Activated CD8-positive, alpha-beta T cell treated with anti-CD3 and anti-CD28 coated beads for 36 hours (primary cell): ENCODE measurements at regions not wholly inside any gene's neighbourhood (a gene's known extent, or its start where the extent isn't known, plus 50 kb on each side); places are given as distances from the start of the nearest gene placed in this dataset.
A peak's percentile ranks its signal among the peaks of the same experiment; 100 is the strongest.

Source experiments
- ATAC-seq: fragments of 200-7000 bp; cut with Tn5 transposase; one replicate; pipeline ENCODE4 v1.10.0; 2021; ENCODE audit warnings: mild to moderate bottlenecking, moderate library complexity
- CTCF ChIA-PET: fragments of 350-600 bp; sonication (Branson Sonifier 250); formaldehyde crosslinking; loops from one replicate; lab custom pipeline; 2021; ENCODE audit warnings: antibody characterized with exemption; lab: Charles Lee
- POLR2A ChIA-PET: fragments of 350-600 bp; sonication (Branson Sonifier 250); formaldehyde crosslinking; loops from one replicate; lab custom pipeline; 2021; ENCODE audit warnings: antibody characterized with exemption; lab: Charles Lee
- DNase-seq: peaks from one replicate; pipeline ENCODE4 v3.0.0-alpha.2; 2020
- H3K27ac Mint-ChIP-seq: one replicate; pipeline ENCODE4 v1.8.0; 2021; ENCODE audit warnings: mild to moderate bottlenecking, mixed read lengths
- H3K27me3 Mint-ChIP-seq: one replicate; pipeline ENCODE4 v1.8.0; 2021; ENCODE audit warnings: mixed read lengths
- H3K36me3 Mint-ChIP-seq: one replicate; pipeline ENCODE4 v1.8.0; 2021; ENCODE audit warnings: low read depth, mixed read lengths
- H3K4me1 Mint-ChIP-seq: one replicate; pipeline ENCODE4 v1.8.0; 2021; ENCODE audit warnings: low read depth, mixed read lengths
- H3K4me3 Mint-ChIP-seq: one replicate; pipeline ENCODE4 v1.8.0; 2021; ENCODE audit warnings: mild to moderate bottlenecking, moderate library complexity, mixed read lengths
- H3K9me3 Mint-ChIP-seq: one replicate; pipeline ENCODE4 v1.8.0; 2021; ENCODE audit warnings: mixed read lengths
- intact Hi-C: fragments of 100-400 bp; cut with micrococcal nuclease; formaldehyde crosslinking; loops from one replicate; pipeline ENCODE4 v1.10.0; 2022
- TF ChIP-seq, protein P1 (sequence below): fragments of 200-600 bp; IDR thresholded peaks from one replicate; pipeline ENCODE4 v1.8.0; 2022; ENCODE audit warnings: antibody characterized with exemption, mild to moderate bottlenecking

DNA sequence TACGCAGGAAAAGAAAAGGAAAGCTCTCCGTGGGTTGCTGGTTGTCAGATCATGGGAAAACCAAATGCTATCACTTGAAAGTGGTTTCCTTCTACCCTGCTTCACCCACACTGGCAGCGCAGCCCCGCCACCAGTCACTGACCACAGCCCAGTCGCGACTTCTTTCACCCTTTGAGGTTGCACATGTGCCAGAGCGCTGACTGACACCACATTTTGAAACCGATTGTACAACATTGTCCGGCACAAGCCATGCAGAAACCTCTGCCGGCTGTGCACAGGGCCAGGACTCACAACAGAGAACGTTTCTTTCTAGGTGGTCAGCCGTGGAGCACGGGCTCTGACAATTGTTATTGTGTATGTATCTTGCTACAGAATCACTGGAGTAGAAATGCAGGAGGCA is 827.2 kb upstream of the POU3F3 start:
- CTCF ChIA-PET: no interaction called here
- intact Hi-C loops: no loop called here
- Mint-ChIP-seq H3K27me3 (no peaks in the 10 kb centered on the region), H3K36me3 (no peaks in the 10 kb centered on the region), H3K27ac (no peak overlapping the region), H3K9me3 (no peaks in the 10 kb centered on the region), H3K4me1 (no peaks in the 10 kb centered on the region), H3K4me3 (no peak overlapping the region)
- no peak for ATAC-seq
- TF ChIP-seq, protein P1, sequence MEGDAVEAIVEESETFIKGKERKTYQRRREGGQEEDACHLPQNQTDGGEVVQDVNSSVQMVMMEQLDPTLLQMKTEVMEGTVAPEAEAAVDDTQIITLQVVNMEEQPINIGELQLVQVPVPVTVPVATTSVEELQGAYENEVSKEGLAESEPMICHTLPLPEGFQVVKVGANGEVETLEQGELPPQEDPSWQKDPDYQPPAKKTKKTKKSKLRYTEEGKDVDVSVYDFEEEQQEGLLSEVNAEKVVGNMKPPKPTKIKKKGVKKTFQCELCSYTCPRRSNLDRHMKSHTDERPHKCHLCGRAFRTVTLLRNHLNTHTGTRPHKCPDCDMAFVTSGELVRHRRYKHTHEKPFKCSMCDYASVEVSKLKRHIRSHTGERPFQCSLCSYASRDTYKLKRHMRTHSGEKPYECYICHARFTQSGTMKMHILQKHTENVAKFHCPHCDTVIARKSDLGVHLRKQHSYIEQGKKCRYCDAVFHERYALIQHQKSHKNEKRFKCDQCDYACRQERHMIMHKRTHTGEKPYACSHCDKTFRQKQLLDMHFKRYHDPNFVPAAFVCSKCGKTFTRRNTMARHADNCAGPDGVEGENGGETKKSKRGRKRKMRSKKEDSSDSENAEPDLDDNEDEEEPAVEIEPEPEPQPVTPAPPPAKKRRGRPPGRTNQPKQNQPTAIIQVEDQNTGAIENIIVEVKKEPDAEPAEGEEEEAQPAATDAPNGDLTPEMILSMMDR: no peak
- no peak for DNase-seq
- POLR2A ChIA-PET: no interaction called here

DNA sequence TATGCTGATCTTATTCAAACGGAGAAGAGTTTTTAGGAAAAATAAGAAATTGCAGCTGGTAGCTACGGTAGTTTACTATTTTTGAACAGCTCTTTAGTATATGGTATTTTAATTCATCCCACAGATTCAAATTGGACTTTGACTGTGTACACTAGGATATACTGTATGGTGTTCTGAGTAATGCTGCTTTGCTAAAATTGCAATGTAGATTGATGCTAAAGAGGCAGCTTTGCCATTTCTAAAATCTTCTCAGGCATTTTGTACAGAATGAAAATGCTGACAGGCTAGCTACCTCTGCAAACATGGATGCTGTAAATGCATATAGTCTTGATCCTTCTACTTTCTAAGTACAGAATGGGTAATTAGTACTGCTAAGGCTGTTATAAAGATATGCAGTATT is 826.6 kb upstream of the POU3F3 start:
- no peaks in the 10 kb centered on the region for H3K27me3 Mint-ChIP-seq
- H3K4me1 Mint-ChIP-seq: no peaks in the 10 kb centered on the region
- no peak overlapping the region for H3K4me3 Mint-ChIP-seq
- no peak overlapping the region for H3K27ac Mint-ChIP-seq
- ChIA-PET CTCF (no interaction called here), POLR2A (no interaction called here)
- TF ChIP-seq, protein P1: no peak
- H3K36me3 Mint-ChIP-seq: no peaks in the 10 kb centered on the region
- intact Hi-C loops: no loop called here
- no peak for DNase-seq
- no peaks in the 10 kb centered on the region for H3K9me3 Mint-ChIP-seq
- ATAC-seq: no peak

DNA sequence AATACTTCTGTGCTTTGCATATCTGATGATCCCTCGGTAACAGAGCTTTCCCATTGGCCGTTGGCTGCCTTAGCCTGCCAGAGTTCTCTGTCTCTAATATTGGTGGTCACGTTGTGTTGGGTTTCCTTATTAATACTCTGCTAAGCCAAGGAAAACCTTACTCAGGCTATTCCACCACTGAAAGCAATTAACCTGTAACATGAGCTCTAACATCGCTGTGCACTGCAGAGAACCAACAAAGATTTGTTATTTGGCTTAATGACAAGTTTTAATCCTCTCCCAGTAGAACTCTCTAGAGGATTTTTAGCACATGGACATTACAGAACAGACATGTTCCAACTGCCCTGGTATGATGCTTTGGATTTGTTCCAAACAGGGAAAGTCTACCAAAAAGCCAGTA is 825.9 kb upstream of the POU3F3 start:
- POLR2A ChIA-PET: no interaction called here
- Mint-ChIP-seq H3K4me3 (no peak overlapping the region), H3K27me3 (no peaks in the 10 kb centered on the region), H3K36me3 (no peaks in the 10 kb centered on the region), H3K27ac (no peak overlapping the region), H3K9me3 (no peaks in the 10 kb centered on the region), H3K4me1 (no peaks in the 10 kb centered on the region)
- ATAC-seq (no peak), DNase-seq (no peak)
- TF ChIP-seq, protein P1: no peak
- intact Hi-C loops: no loop called here
- CTCF ChIA-PET: no interaction called here

DNA sequence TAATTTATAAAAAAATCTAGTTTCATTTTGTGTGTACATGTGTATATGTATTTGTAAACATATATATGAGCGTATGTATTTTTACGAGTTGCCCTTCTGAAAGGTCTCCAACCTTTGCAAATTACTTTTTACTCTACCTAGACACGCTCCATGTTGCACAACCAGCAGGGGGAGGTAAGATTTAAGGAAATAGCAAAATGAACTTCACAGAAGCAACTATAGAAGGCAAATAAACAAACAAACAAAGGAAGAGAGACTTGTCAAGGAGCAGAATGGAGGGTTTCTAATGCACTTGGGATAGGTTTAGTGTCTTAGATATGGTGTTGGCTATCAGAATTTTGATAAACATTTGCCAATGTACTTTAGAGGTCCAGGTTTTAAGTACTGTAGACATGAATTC is 820.5 kb upstream of the POU3F3 start:
- intact Hi-C loops: no loop called here
- Mint-ChIP-seq H3K4me3 (no peak overlapping the region), H3K4me1 (no peaks in the 10 kb centered on the region), H3K9me3 (no peaks in the 10 kb centered on the region), H3K27me3 (no peaks in the 10 kb centered on the region), H3K27ac (no peak overlapping the region), H3K36me3 (no peaks in the 10 kb centered on the region)
- ATAC-seq (no peak), DNase-seq (peak; percentile 1)
- CTCF ChIA-PET: no interaction called here
- TF ChIP-seq, protein P1: no peak
- POLR2A ChIA-PET: no interaction called here

DNA sequence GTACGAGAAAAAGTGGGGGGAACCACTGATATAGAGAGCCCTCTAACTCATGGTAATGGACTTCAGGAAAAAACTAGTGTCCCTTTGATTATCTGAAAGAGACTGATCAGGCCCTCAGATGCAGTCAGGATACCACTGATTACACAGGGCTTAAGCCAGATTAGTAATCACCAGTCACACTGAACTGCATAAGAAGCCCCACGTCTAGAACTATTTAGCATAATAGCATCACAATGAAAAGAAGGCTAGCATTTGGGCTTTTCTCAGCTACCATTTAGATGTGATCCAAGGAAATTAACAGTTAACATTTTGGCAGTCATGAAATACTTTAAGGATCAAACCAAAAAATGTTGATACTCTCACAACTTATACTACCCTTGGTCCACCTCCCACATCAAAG is 813.1 kb upstream of the POU3F3 start:
- Mint-ChIP-seq H3K4me3 (no peak overlapping the region), H3K27ac (no peak overlapping the region), H3K27me3 (no peaks in the 10 kb centered on the region), H3K9me3 (peaks cover 5% of the 10 kb centered on the region), H3K4me1 (no peaks in the 10 kb centered on the region), H3K36me3 (no peaks in the 10 kb centered on the region)
- no peak for DNase-seq
- POLR2A ChIA-PET: no interaction called here
- CTCF ChIA-PET: interaction anchor here (1.0 kb wide), 1 partner anchor 9 kb away, joined by 3 read pairs; no protein-coding TSS in a partner anchor
- TF ChIP-seq, protein P1: no peak
- intact Hi-C loops: no loop called here
- no peak for ATAC-seq
